Lower leg skin (tissue), 3 donors: ENCODE measurements at regions not wholly inside any gene's neighbourhood (a gene's known extent, or its start where the extent isn't known, plus 50 kb on each side); places are given as distances from the start of the nearest gene placed in this dataset.

Source experiments
- POLR2A ChIP-seq, 2 donors: fragments of 450-650 bp; IDR thresholded peaks; one replicate each; pipeline ENCODE4 v1.6.1; 2016 to 2017; ENCODE audit warnings: antibody characterized with exemption in 2 of 2, mild to moderate bottlenecking in 1 of 2, moderate library complexity in 1 of 2
- TF ChIP-seq, protein P1 (sequence below), 3 donors: fragments of 450-650 bp; IDR thresholded peaks; one replicate each; pipeline ENCODE4 v1.5.1; 2016; ENCODE audit warnings: antibody characterized with exemption in 3 of 3, mild to moderate bottlenecking in 3 of 3, moderate library complexity in 2 of 3

GRCh38 chr6:144944106-144944505, 659.0 kb downstream of the UTRN start:
- TF ChIP-seq, protein P1, sequence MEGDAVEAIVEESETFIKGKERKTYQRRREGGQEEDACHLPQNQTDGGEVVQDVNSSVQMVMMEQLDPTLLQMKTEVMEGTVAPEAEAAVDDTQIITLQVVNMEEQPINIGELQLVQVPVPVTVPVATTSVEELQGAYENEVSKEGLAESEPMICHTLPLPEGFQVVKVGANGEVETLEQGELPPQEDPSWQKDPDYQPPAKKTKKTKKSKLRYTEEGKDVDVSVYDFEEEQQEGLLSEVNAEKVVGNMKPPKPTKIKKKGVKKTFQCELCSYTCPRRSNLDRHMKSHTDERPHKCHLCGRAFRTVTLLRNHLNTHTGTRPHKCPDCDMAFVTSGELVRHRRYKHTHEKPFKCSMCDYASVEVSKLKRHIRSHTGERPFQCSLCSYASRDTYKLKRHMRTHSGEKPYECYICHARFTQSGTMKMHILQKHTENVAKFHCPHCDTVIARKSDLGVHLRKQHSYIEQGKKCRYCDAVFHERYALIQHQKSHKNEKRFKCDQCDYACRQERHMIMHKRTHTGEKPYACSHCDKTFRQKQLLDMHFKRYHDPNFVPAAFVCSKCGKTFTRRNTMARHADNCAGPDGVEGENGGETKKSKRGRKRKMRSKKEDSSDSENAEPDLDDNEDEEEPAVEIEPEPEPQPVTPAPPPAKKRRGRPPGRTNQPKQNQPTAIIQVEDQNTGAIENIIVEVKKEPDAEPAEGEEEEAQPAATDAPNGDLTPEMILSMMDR (IDR thresholded peaks at IDR 0.05), result no peak
- no peak for TF ChIP-seq POLR2A (IDR thresholded peaks at IDR 0.05)
